D721Med (cell line): ENCODE measurements at regions not wholly inside any gene's neighbourhood (a gene's known extent, or its start where the extent isn't known, plus 50 kb on each side); places are given as distances from the start of the nearest gene placed in this dataset.

Experiments
- DNase-seq: peaks from one replicate; pipeline ENCODE4 v3.0.0; 2011; ENCODE audit warnings: low spot score; ENCODE audit not compliant: insufficient read length
- FAIRE-seq: peaks from 2 replicates; lab custom pipeline; 2011; peaks lifted over from hg19 to GRCh38; lab: Jason Lieb, UNC
- TF ChIP-seq, protein P1 (sequence below): IDR thresholded peaks from 2 replicates; pipeline ENCODE4 v1.5.1; 2012; ENCODE audit warnings: mild to moderate bottlenecking, control low read depth; ENCODE audit not compliant: insufficient read depth; ENCODE audit errors: missing control alignments

DNA sequence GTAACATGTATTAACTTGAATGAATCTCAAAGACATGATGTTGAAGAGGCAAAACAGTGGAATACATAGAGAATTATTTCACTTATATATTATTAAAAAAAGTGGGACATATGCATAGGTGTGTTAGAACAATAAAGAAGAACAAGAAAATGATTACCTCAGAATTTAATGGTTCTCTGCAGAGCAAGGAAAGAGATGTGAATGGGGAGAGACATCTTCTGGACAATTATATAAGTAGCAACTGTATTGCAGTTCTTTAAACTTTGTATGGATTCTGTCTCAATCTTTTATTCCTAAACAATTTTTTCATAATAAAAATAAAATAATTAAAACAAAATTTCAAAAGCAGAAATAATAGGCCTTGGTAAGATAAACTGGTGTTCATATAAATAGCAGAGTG lies 674.9 kb upstream of the ADGRL4 start:
- FAIRE-seq = no peak
- TF ChIP-seq, protein P1, sequence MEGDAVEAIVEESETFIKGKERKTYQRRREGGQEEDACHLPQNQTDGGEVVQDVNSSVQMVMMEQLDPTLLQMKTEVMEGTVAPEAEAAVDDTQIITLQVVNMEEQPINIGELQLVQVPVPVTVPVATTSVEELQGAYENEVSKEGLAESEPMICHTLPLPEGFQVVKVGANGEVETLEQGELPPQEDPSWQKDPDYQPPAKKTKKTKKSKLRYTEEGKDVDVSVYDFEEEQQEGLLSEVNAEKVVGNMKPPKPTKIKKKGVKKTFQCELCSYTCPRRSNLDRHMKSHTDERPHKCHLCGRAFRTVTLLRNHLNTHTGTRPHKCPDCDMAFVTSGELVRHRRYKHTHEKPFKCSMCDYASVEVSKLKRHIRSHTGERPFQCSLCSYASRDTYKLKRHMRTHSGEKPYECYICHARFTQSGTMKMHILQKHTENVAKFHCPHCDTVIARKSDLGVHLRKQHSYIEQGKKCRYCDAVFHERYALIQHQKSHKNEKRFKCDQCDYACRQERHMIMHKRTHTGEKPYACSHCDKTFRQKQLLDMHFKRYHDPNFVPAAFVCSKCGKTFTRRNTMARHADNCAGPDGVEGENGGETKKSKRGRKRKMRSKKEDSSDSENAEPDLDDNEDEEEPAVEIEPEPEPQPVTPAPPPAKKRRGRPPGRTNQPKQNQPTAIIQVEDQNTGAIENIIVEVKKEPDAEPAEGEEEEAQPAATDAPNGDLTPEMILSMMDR = no peak
- DNase-seq = no peak

DNA sequence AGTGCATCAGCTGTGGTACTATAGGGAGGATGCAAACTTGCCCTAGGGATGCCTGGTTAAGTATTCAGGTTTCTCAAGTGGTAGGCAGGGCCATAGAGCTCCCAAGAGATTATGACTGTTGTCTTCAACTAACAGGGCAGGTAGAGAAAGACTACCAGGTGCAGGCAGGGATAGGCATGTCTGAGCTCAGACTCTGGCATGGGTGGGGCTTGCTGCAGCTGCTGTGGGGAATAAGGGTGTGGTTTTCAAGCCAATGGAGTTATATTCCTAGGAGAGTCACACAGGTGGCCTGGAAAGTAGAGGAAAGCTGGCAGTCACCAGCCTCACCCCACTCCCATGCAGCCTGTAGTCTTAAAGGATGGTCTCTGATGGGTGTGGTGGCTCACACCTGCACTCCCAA lies 673.4 kb upstream of the ADGRL4 start:
- FAIRE-seq (no peak), DNase-seq (no peak)
- TF ChIP-seq, protein P1 = no peak

DNA sequence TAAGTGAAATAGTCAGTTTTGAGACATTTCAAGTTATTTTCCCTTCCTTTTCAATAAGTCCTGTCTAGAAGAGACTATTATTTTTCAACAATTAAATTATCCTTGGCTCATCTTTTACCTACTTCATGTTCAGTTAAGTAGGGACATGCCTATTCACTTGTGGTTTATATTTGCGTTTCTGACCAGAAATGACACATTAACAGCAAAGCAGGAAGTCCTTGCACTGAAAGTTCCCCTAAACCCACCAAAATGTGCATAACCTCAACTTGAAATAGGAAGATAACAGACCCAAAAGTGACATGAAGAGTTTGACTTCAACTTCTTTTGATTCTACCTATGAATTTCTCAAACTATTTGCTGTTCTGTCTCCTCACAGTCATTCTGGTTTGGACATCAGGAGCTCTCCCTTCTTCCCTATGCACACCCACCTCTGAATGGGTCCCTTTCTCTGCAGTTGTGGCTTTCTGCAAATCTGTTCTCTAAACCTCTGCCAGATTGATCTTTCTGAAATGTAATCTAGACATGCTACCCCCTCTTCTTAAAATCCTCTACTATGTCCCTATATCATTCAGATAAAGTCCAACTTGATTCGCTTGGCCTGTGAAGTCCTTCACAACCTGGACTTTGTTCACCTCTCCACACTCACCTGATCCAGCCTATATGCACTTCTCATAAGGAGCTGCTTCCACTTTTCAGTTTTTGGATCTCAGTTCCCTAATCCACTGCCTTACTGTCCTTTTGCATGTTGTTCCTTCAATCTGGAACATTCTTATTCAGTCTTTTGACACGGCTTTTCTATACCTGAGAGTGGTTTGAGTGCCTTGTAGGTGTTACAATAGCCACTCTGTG lies 661.5 kb upstream of the ADGRL4 start:
- TF ChIP-seq, protein P1 = no peak
- DNase-seq (no peak), FAIRE-seq (no peak)

DNA sequence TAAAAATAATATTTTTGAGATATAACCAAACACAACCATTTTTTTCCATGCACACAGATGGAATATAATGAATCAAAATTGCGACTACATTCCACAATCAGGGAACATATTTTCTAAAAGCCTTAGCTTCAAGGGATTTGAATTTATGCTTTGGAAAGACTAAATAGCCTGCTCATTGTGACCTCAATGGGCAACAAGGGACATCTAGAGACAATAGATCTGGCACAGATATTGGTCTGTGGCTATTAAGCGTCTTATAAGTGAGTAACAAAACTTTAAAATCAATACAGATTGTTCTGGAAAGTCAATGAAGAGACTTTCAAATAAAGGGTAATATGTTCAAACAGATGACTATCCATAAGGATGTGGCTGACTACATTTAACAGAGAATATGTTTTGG lies 660.6 kb upstream of the ADGRL4 start:
- DNase-seq (no peak), FAIRE-seq (no peak)
- TF ChIP-seq, protein P1 = no peak

DNA sequence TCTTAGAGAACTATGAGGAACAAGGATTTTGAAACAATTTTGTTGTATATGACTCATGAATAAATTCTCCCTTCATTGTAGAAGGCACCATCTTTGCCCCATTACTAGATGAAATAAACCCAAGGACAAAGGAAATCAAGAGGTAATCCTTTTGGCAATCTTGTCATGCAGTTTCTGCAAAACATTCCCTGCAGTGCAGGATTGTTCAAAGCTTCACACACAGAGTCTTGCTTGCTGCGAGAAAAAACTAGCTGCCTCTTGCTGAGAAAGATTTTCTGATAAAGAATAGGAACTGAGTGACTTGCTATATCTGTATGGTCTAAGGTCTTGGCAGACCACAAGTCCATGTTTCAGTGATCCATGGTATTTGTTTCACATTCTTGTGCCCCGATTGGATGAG lies 657.4 kb upstream of the ADGRL4 start:
- FAIRE-seq = no peak
- TF ChIP-seq, protein P1 = no peak
- no peak for DNase-seq

DNA sequence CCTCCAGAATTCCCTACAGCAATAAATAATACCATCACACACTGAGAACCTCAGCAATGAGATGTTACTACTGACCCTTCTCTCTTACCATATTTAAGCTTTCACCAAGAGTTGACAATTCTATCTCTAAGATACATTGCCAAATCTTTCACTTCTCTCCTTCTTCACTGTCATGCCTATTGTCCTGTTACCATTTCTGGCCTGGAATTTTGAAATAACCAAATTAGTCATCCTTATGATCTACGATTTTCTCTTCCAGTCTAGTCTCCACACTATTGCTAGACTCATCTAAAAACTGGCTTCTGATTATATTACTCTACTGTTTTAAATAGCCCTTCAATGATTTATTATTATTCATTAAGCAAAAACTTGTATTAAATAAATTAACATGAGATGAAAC lies 656.1 kb upstream of the ADGRL4 start:
- DNase-seq (no peak), FAIRE-seq (no peak)

More for the DNA sequence above, 656.1 kb upstream of the ADGRL4 start:
- TF ChIP-seq, protein P1 = no peak
